Suprapubic skin (tissue), 4 donors: ENCODE measurements at regions not wholly inside any gene's neighbourhood (a gene's known extent, or its start where the extent isn't known, plus 50 kb on each side); places are given as distances from the start of the nearest gene placed in this dataset.

ENCODE experiments used
- DNase-seq, 2 donors: peaks; one replicate each; pipeline ENCODE4 v3.0.0-alpha.2; 2019; ENCODE audit warnings: low spot score in 2 of 2
- H3K27ac ChIP-seq: fragments of 200-600 bp; sonication (generic); one replicate; pipeline ENCODE4 v1.5.1; 2019
- H3K27me3 ChIP-seq: fragments of 200-600 bp; sonication (generic); one replicate; pipeline ENCODE4 v1.5.1; 2019
- H3K36me3 ChIP-seq: fragments of 200-600 bp; sonication (generic); one replicate; pipeline ENCODE4 v1.5.1; 2019
- H3K4me1 ChIP-seq: fragments of 200-600 bp; sonication (generic); one replicate; pipeline ENCODE4 v1.5.1; 2019
- H3K4me3 ChIP-seq: fragments of 200-600 bp; sonication (generic); one replicate; pipeline ENCODE4 v1.5.1; 2019; ENCODE audit warnings: mild to moderate bottlenecking
- H3K9me3 ChIP-seq: fragments of 200-600 bp; sonication (generic); one replicate; pipeline ENCODE4 v1.5.1; 2019
- CTCF ChIP-seq, 2 donors: fragments of 200-600 bp in 1 of 2; fragments of 450-650 bp in 1 of 2; sonication (generic) in 1 of 2; IDR thresholded peaks; one replicate each; pipeline ENCODE4 v1.5.1; 2016 to 2019; ENCODE audit warnings: antibody characterized with exemption in 2 of 2, mild to moderate bottlenecking in 1 of 2, moderate library complexity in 1 of 2
- EP300 ChIP-seq: sonication (generic); formaldehyde crosslinking; IDR thresholded peaks from one replicate; pipeline ENCODE4 v1.6.1; 2017; ENCODE audit warnings: antibody characterized with exemption
- POLR2A ChIP-seq, 2 donors: fragments of 450-650 bp; IDR thresholded peaks; one replicate each; pipeline ENCODE4 v1.6.1; 2017; ENCODE audit warnings: antibody characterized with exemption in 2 of 2, mild to moderate bottlenecking in 2 of 2, moderate library complexity in 2 of 2
- POLR2AphosphoS5 ChIP-seq, 3 donors: sonication (generic); formaldehyde crosslinking; IDR thresholded peaks; one replicate each; pipeline ENCODE4 v1.6.1; 2017; ENCODE audit warnings: antibody characterized with exemption in 3 of 3
- WGBS: methylation state at CpG from one replicate; pipeline ENCODE4 v1.1.5; 2018; 5-methylcytosine and 5-hydroxymethylcytosine counted together

GRCh38 chr4:31141095-31141831 is 421.1 kb downstream of the PCDH7 start:
- Histone ChIP-seq H3K9me3 (no peaks in the 10 kb centered on the region), H3K4me3 (no peak overlapping the region), H3K27me3 (no peaks in the 10 kb centered on the region), H3K4me1 (no peaks in the 10 kb centered on the region), H3K27ac (no peak overlapping the region), H3K36me3 (peaks cover 5% of the 10 kb centered on the region)
- 64% methylated on average over 4 of the region's 4 CpGs for WGBS
- TF ChIP-seq POLR2A (IDR thresholded peaks at IDR 0.05) (no peak), POLR2AphosphoS5 (IDR thresholded peaks at IDR 0.05) (no peak), CTCF (IDR thresholded peaks at IDR 0.05) (no peak), EP300 (no peak)
- DNase-seq: no peak

- Histone ChIP-seq H3K36me3 (peaks cover 5% of the 10 kb centered on the region), H3K4me3 (no peak overlapping the region), H3K9me3 (no peaks in the 10 kb centered on the region), H3K27ac (no peak overlapping the region), H3K27me3 (no peaks in the 10 kb centered on the region), H3K4me1 (no peaks in the 10 kb centered on the region)
- DNase-seq: no peak
- TF ChIP-seq CTCF (IDR thresholded peaks at IDR 0.05): no peak
- TF ChIP-seq POLR2AphosphoS5 (IDR thresholded peaks at IDR 0.05): no peak
- no peak for TF ChIP-seq POLR2A (IDR thresholded peaks at IDR 0.05)
- no peak for TF ChIP-seq EP300
- WGBS: 87% methylated on average over 1 of the region's 1 CpG
Observed at GRCh38 chr4:31141832-31142142, 421.6 kb downstream of the PCDH7 start.

GRCh38 chr4:31146366-31146765 is 426.2 kb downstream of the PCDH7 start:
- Histone ChIP-seq H3K36me3 (peaks cover 5% of the 10 kb centered on the region), H3K27ac (no peak overlapping the region), H3K4me3 (no peak overlapping the region), H3K4me1 (no peaks in the 10 kb centered on the region), H3K27me3 (no peaks in the 10 kb centered on the region), H3K9me3 (no peaks in the 10 kb centered on the region)
- DNase-seq: no peak
- WGBS: 85% methylated on average over 6 of the region's 6 CpGs
- TF ChIP-seq POLR2AphosphoS5 (IDR thresholded peaks at IDR 0.05) (no peak), POLR2A (IDR thresholded peaks at IDR 0.05) (no peak), EP300 (no peak), CTCF (IDR thresholded peaks at IDR 0.05) (no peak)

GRCh38 chr4:31148990-31149389 is 428.8 kb downstream of the PCDH7 start:
- Histone ChIP-seq H3K9me3 (no peaks in the 10 kb centered on the region), H3K4me1 (no peaks in the 10 kb centered on the region), H3K27ac (no peak overlapping the region), H3K36me3 (no peaks in the 10 kb centered on the region), H3K27me3 (no peaks in the 10 kb centered on the region), H3K4me3 (no peak overlapping the region)
- 72% methylated on average over 1 of the region's 1 CpG for WGBS
- no peak for DNase-seq
- TF ChIP-seq EP300 (no peak), CTCF (IDR thresholded peaks at IDR 0.05) (no peak), POLR2AphosphoS5 (IDR thresholded peaks at IDR 0.05) (no peak), POLR2A (IDR thresholded peaks at IDR 0.05) (no peak)

- Histone ChIP-seq H3K27me3 (no peaks in the 10 kb centered on the region), H3K27ac (no peak overlapping the region), H3K36me3 (no peaks in the 10 kb centered on the region), H3K9me3 (no peaks in the 10 kb centered on the region), H3K4me1 (no peaks in the 10 kb centered on the region), H3K4me3 (no peak overlapping the region)
- WGBS: 53% methylated on average over 1 of the region's 1 CpG
- no peak for DNase-seq
- TF ChIP-seq CTCF (IDR thresholded peaks at IDR 0.05) (no peak), EP300 (no peak), POLR2AphosphoS5 (IDR thresholded peaks at IDR 0.05) (no peak), POLR2A (IDR thresholded peaks at IDR 0.05) (no peak)
Observed at GRCh38 chr4:31156221-31156620, 436.1 kb downstream of the PCDH7 start.
